HG02938 (cell line): ENCODE measurements at regions not wholly inside any gene's neighbourhood (a gene's known extent, or its start where the extent isn't known, plus 50 kb on each side); places are given as distances from the start of the nearest gene placed in this dataset.

ENCODE experiments used
- ATAC-seq: cut with Tn5 transposase; IDR thresholded peaks from one replicate; pipeline ENCODE4 v1.9.1; 2021; ENCODE audit warnings: mild to moderate bottlenecking, moderate library complexity; ENCODE audit not compliant: unreplicated experiment

DNA sequence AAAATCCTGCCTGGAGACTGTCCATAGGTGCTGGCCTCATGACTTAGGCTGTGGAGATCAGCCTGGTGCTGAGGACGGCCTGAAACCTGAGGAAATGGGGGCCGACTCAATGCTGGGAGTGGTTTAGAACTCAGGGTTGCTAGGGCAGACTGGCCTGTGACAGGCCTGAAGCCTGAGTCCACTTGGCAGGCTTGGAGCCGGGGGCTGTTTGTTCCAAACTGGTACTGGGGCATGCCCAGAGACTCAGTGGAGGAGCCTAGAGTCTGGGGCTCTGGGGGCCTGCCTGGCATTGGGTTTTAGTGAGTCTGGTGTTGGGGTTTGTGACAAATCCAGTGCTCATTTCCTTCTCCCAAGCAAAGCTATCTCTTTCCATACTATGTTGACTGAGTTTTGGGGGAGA lies 489.7 kb upstream of the CNKSR2 start:
- no peak for ATAC-seq

DNA sequence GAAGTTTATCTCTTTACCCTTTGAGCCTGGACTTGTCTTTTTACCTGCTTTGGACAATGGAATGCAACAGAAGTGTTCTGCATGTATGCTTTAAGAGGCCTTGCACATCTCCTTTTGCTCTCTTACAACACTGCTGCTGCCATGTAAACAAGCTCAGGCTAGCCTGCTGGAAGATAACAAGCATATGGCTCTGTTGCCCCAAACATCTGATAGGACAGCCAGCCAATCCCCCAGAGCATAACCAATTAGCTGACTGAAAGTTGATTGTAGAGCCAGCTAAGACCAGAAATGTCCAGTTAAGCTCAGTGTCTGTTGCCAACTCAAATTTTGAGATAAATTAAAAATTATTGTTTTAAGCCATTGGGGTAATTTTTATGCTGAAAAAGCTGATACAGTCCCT lies 510.6 kb upstream of the CNKSR2 start:
- ATAC-seq, result no peak

DNA sequence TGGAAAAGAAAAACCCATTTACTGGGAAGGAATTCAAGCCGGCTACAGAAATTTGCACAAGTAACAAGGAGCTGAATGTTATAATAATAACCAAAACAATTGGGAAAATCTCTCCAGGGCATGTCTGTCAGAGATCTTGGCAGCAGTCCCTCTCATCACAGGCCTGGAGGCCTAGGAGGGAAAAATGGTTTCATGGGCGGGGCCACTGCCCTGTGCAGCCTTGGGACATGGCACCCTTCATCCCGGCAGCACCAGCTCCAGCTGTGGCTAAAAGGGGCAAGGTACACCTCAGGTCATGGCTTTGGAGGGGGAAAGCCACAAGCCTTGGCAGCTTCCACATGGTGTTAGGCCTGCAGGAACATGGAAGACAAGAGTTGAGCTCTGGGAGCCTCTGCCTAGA lies 513.1 kb upstream of the CNKSR2 start:
- no peak for ATAC-seq

DNA sequence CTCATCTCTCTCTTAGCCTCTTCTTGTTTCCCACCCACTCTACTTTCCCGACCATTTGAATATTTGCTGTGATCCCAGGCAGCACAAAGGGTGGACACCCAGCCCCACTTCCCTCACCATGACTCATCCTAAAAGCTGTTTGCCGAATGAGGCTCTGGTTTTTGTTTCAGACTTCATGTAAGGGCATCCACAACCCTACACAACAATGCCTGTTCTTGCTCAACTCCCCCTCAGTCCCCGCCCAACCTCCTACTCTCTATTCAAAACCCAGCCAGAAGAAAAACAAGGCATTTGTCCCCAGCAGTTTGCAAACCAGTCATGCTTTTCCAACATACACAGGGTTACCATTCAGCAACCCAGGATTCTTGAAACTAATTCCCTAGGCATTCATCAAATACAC lies 516.5 kb upstream of the CNKSR2 start:
- ATAC-seq, result no peak

DNA sequence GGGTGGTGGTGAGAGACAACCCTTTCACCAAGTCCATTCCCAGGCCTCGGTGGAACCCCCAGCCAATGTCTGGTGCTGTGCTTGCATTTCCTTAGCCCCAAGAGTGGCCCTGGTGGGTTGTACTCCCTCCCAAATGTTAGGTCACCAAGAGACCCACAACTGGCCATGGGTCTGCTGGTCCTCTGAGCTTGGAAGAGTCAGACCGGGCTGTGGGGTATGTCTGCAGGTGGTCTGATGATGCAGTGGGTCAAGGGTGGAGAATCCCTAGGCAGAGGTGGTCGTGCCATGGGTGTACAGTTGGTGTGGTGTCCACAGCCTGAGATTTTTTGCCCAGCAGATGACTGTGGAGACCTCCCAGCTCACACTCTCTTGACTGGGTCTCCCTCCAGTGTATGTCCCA lies 535.7 kb upstream of the CNKSR2 start:
- no peak for ATAC-seq

DNA sequence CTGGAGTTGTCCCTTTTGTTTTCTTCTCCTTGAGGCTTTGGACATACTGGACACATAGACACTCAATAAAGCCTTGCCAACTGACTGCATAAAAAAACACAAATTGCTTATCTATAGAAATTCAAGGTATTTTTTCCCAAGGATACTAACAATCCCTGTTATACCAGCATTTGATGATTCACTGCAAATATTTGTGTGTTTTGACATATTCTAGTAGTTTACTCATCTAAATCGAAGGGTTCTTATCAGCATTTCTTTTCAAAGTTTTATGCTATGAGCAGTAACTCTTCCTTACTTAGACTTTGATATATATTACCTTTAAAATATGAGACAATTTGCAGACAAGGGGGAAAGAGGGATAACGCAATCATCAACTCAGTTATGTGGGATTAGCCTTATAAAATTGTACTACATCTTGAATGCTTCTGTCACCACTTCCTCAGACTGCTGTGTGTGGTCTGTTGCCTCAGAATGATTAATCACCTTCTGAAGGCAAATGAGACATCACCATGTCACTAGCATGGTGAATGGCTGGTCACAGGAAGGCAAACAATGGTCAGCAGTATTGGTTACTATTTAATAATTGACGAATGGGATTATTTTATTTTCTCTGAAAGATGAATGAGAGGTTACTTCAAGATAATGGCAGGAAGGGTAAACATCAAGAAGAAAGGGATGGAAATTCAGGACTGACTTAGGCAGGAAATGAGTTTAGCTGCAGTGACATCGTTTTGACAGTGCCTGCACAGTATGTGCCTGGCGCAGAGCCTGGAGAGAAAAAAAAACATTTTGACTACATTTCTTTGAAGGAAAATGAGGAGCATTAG lies 544.3 kb upstream of the CNKSR2 start:
- ATAC-seq, result no peak

DNA sequence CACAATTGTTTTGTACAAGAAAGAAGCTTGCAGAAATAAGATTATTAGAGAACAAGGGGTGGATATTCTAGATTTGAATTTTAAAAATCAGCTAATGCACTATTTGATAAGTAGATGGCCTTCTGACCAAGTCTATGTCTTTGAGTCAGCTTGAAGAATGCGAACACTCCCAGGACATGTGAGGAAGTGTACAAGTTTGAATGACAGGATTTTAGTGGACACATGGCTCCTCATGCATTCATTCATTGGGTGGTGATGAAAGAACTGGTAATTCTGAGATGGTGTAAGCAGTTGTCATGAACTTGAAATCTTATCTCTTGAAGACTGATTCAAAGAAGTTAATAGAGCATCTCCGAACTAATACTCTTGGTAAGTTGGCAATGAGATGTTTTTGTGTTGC lies 548.2 kb upstream of the CNKSR2 start:
- ATAC-seq, result no peak

DNA sequence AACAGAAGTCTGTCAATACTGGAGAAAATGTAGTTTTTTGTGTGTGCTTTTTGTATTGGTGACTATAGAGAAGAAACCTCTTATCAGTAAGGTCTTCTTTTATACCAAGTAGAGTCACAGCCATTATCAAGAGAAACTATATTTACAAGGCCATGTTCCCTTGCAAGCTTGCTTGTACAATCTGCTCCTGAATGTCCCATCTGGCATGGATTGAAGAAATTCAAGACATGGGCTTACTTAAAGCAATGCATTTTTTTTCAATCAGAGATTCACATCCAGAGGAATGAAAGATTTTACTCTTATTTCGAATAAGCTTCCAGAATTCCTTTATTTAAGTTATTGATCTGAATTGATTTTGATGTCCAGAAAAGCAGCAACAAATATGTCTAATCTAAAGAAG lies 537.3 kb upstream of the RPS6KA3 start:
- no peak for ATAC-seq

DNA sequence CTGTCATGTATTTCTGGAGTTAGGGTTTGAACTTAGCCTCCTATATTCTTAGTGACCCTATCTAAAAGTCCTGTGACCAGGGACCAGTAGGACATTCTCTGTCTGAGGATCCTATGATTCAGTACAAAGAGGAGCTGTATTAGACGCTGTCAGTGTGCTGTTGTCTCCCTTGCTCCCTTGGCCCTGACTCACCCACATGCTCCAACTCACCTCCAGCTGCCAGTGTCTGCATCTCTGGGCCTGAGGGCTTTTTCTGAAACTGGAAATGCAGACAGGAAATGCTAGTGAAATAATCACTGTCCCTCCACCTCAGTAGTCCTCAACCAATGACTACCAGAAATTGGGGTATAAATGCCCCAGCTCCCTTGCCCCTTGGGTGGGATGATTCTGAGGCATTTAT lies 535.3 kb upstream of the RPS6KA3 start:
- ATAC-seq, result no peak

DNA sequence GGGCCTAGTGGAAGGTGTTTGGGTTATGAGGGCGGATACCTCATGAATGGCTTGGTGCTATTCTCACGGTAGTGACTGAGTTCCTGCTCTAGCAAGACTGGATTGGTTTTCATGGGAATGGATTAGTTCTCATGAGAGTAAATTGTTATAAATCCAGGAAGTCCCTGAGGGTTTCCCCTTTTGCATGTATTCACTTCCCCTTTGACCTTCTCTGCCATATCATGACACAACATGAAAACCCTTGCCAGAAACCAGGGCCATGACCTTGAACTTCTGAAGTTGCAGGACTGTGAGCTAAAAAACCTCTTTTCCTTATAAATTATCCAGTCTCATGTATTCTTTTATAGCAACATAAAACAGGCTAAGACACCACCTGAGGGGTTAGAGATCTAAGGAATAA lies 529.7 kb upstream of the RPS6KA3 start:
- no peak for ATAC-seq

DNA sequence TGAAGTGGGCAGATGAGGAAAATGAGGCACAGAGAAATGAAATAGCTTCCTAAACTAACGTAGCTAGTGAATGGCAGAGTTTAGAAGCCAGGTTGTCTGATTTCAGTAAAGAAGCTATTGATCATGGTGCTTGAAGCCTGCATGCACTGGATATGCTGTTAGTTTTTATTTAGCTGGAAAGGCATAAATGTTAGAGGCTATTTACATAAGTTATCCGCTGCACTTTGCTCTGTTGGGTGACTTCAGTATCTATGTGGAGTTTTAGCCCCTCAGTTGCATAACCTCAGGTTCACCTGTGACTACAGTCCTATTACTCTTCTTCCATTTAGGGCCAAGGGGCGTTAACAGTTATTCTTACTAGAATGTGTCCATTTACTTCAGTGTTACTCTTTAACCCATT lies 522.4 kb upstream of the RPS6KA3 start:
- ATAC-seq, result no peak

DNA sequence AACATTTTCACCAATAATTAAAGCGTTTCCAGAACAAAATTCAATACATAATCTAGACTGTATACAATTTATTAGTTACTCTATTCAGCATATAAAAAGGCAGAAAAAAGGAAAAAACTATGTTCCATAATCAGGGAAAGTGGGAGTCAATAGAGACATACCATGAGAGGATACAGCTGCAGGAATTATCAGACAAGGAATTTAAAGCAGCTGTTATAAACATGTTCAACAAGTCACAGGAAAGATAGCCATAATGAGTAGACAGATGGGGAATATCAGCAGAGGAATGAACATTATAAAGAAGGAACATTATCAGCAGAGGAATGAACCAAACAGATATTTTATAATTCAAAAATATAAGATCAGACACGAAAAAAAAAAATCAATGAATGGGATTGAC lies 500.6 kb upstream of the RPS6KA3 start:
- no peak for ATAC-seq

DNA sequence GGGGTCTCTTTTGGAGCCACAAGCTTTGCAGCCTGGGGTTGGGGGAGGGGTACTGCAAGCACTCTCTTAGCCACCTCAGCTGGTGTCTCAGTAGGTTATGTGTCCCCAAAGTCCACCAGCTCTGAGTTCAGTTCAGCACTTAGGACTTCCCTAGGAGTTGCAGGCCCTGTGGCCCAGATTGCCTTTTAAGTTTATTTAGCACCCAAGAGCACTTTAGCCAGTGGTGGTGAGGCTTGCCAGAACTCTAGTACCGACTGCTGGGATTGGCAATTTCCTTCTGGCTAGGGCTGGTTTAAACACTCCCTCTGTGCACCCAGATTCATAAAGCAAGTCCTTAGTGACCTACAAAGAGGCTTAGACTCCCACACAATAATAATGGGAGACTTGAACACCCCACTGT lies 489.9 kb upstream of the RPS6KA3 start:
- no peak for ATAC-seq

DNA sequence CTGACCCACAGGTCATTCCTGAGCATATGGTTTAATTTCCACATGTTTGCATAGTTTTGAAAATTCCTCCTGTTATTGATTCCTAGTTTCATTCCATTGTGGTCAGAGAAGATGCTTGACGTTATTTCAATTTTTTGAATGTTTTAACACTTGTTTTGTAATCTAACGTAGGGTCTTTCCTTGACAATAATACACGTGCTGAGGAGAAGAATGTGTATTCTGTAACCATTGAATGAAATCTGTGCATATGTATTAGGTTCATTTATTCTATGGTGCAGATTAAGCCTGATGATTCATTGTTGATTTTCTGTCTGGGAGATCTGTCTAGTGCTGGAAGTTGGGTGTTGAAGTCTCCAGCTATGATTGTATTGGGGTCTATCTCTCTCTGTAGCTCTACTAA lies 486.4 kb upstream of the RPS6KA3 start:
- ATAC-seq, result no peak

DNA sequence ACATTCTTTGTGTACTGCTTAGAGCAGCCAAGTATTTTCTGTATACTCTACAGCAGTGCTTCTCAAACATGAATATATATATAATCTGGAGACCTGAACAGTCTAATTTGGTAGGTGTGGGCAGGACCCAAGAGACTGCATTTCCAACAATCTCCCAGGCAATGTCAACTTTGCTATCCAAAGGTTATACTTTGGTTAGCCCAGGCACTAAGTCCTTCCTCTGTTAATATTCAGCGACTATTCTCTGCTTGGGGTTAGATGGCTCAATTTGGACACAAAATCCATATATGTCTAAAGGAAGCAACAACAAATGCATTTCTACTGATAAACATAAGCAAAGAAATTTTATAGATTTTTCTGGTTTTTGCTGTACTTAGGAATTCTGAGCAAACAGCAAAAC lies 480.0 kb upstream of the RPS6KA3 start:
- ATAC-seq, result no peak

DNA sequence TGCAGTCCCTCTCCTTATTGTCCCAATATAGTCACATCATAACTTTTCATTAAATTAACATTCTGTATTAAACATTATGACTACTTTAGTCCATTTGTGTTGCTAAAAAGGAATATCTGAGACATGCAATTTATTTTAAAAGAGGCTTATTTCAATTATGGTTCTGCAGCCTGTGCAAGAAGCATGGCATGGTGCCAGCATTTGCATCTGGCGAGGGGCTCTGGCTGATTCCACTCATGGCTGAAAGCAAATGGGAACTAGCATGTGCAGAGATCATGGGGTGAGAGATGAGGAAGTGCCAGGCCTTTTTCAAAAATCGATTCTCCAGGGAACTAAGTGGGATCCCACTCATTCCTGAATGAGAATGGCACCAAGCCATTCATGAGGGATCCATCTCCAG lies 476.3 kb upstream of the RPS6KA3 start:
- ATAC-seq, result no peak

DNA sequence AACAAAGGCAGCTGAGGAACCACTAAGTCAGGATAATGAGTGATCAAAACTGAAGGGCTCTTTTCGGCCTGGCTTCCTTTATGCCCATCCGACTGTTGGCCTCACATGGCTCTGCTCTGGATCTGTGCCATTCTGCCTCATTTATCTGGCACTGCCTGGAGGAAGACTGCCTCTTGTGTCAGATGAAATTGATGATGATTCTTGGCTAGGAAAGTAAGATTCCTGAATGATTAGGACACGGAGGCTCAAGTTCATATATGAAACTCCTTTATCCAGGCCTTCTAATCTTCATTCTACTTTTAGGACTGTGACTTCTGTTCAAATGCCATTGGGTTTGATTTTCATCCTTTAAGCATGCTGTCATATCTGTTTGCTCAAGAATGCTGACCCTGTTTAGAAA lies 475.4 kb upstream of the RPS6KA3 start:
- no peak for ATAC-seq

DNA sequence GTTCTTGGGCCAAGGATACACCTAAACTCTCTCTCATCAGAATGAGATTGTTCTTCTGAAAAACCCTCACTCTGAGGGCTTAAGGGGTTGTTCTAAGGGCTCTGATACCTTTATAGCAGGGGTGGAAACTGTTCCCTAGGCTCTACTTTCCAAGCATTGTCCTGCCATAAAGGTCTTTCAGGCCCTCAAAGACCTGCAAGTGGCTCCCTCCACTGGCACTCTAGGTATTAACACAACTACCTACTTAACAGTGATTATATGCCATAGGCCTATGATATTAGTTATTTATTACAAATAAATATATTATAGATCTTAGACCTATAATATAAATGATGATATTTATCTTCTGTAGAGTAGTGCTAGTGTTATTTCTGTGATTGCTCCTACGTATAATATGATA lies 473.7 kb upstream of the RPS6KA3 start:
- ATAC-seq, result no peak

DNA sequence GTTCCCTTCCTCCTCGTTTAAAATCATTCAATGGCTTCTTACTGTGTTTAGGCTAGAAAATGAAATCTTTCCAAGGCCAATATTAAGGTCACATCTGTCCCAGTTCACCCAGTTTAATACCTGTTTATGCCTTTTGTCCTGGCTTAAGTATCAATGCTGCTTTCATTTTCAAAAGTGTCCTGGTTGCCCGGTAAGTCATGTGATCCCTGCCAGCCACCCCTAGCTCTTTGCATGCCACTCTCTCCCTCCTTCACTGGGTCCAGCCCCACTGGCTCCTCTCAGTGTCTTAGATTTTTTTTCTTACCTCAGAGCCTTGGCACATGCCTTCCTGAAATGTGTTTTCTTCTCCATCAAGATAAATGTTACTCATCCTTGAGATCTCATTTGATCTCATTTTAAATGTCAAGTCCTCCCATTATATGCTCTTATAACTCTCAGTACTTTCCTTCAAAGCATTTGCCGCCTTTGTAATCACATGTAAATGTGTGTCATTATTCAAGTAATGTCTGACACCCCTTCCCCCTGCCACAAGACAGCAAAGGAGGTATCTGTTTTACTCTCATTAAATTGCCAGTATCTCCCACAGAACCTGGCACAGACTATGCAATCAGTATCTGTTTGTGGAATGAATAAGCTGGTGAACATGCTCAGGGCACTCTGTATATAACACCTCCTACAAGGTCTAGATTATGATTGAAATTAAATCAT lies 472.5 kb upstream of the RPS6KA3 start:
- ATAC-seq, result no peak

DNA sequence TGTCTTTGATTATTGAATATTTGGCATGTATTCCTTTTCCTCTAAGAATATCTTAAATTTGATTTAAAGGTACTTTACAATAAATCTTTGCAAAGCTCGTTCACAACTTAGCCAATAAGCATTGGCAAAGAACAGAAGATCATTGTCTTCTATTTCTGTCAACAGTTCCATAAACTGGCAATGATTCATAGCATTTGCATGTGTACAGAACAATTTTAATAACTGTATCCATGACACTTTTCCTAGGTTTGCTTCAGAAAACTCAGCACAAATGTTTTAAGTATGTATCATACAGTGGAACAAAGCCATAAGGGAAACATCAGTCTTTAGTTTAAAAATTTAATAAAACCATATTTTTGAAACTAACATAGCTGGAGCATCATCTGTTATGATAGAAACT lies 462.7 kb upstream of the RPS6KA3 start:
- ATAC-seq, result no peak

DNA sequence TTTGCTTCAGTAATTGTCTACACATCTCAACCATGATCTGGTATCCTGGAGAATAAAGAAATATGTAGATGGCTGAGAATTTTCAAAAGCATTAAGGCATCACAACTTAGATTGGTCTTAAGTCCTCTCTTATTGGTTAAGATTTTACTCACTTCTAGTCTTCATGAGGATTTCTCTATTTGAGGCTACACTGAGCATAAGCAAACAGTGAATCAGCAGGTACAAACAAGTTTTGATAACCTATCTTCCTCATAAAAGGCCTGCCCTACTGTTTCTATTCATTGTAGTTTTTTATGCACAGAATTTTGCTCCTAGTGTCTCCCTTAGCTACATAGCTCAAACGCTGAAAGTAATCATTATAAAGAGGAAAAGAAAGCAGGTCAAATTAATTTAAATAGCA lies 460.7 kb upstream of the RPS6KA3 start:
- no peak for ATAC-seq

DNA sequence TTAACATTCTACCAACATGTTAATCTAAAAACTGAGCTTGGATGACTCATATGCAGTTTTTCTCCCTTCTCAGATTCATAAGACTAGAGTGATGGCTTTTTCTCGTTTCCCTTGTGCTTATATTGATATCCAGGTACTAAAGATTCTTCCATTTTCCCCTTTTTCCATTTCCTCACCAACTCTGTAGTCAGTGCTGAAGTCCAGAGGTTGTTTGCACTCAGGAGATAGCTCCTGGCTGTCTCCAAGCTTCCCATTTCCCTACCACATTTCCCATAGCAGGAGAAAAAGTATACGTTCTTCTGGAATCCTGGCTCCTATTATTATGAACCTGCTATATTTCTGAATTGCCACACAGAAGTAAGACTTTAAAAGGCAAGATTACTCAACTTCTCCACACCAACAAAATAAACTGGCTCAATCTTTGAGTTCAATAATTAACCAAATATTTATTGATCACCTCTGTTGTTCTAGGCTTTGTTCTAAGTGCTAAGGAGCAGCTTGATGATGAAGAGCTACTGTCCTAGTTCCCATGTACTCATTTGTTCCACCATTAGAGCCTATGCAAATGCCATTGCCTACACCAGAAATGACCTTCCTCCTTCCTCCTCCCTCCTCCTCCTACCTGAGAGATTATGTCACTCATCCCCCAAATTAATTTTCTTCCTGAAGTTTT lies 454.4 kb upstream of the RPS6KA3 start:
- ATAC-seq, result no peak
